GDM1 (cell line): ENCODE measurements at regions not wholly inside any gene's neighbourhood (a gene's known extent, or its start where the extent isn't known, plus 50 kb on each side); places are given as distances from the start of the nearest gene placed in this dataset.

Source experiments
- DNase-seq: peaks from one replicate; lab custom pipeline; 2025; lab: John Stamatoyannopoulos, UW

DNA sequence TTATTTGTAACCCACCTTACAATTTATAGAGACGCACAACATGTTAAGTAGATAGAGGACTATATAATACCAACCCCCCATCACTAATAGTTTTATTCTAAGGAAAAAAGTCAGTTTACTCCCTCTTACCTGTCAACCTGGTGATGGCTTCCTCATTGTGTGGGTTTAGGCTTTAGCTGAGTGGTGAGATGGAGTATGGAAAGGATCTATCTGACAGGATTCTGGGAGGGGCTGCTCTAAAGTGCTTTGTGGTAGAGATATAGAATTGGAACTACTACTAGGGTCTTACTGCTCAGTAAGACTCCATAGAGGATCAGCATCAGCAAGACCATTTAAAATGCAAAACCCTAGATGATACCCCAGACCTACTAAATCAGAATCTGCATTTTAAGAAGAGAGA is 82.1 kb upstream of the IFNE start:
- no peak for DNase-seq

- DNase-seq, result no peak
Observed at GRCh38 chr9:21565155-21565554, 83.0 kb upstream of the IFNE start.

DNA sequence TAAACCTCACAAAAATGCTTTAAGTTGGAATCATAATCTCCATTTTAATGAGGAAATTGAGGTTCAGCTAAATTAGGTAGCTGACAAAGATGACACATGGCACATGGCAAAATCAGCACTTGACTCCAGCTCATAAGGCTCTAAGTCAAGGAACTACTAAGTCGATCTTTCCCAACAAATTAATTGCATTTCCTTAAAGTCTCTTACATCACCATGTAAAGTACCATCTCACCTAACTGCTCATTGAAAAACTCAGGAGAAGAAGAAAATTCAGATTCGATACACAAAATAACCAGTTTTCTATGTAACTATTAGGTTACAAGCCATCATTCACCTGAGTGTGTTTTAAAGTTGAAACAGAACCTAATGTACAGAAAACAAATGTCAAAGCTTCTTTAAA is 85.8 kb upstream of the IFNE start:
- DNase-seq, result no peak

- DNase-seq, result no peak
Observed at GRCh38 chr9:21568484-21568883, 86.4 kb upstream of the IFNE start.

- no peak for DNase-seq
Observed at GRCh38 chr9:21569721-21570120, 87.6 kb upstream of the IFNE start.

- no peak for DNase-seq
Observed at GRCh38 chr9:21570643-21571275, 88.6 kb upstream of the IFNE start.

GRCh38 chr9:21574261-21574660 is 92.1 kb upstream of the IFNE start:
- DNase-seq, result no peak

DNA sequence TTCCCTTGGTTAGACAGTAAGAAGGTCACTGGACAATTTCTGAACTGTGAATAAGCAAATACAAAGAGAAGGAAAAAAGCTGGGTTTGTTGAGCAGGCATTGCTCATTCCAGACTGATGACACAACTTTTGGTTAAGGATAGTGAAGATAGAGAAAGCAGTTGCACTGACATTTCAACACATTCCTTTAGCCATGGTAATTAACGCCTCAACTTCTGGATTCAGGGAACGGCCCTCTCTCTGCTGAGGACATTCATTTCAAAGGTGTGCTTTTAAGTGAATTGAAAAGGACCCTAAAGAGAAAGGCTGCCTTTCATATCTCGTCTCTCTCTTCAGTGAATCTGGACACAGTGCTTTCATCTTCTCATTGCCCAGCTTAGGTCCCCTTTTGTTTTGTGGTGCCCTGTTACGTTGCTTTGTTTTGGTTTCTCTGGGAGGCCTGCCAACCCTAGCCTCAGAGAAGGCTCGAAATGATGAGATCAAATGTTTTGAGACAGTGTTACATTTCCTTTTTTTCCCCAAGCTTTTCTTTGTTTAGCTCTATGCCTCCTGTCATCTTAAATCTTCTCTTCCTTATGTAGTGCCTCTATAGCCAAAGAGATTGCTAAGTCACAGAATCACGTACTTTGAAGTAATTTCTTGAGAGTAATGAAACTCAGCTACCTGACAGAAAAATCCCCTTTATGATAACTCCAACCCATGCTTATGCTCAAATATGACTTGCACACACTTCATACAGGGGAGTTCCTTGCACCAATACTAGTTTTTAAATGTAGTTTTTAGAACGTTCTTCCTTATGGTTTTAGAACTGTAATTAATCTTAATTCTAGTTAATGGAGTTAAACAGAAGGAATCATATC is 94.4 kb upstream of the IFNE start:
- DNase-seq, result no peak

DNA sequence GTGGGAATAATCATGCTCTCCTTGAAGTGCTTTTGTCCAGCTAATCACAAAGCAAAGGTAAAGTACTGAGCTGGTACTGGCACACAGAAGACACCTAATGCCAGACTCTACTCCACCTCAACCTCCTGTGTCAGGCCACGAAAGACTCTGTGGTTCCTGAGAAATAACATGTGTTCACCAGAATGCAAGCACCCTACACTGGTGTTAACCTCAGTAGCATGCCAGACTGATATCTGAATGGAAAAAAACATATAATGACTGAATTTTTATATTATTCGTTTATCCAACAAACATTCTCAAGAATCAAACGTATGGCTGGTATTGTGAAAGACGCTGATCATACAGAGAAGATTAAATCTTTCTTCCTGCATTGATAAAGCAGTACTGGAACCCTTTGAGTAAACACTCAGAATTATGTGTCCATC is 97.1 kb upstream of the IFNE start:
- no peak for DNase-seq

DNA sequence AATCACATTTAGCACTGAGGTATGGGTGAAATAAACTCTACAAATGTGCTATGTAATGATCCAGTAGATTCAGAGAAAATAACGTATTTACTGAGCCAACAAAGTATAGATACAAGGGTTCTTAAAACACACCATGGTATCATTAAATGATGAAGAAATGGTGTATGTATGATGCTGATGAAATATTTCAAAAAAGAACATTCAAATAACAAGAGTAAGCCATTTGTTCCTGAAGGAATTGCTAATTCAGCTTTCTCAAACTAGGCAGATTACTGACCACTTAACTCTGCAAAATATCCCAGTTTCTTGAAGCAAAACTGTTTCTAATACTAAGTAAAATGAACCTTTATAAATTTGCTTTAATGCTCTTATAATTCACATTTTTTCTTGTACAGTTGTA is 97.6 kb upstream of the IFNE start:
- no peak for DNase-seq

- no peak for DNase-seq
Observed at GRCh38 chr9:21580636-21581378, 98.7 kb upstream of the IFNE start.

DNA sequence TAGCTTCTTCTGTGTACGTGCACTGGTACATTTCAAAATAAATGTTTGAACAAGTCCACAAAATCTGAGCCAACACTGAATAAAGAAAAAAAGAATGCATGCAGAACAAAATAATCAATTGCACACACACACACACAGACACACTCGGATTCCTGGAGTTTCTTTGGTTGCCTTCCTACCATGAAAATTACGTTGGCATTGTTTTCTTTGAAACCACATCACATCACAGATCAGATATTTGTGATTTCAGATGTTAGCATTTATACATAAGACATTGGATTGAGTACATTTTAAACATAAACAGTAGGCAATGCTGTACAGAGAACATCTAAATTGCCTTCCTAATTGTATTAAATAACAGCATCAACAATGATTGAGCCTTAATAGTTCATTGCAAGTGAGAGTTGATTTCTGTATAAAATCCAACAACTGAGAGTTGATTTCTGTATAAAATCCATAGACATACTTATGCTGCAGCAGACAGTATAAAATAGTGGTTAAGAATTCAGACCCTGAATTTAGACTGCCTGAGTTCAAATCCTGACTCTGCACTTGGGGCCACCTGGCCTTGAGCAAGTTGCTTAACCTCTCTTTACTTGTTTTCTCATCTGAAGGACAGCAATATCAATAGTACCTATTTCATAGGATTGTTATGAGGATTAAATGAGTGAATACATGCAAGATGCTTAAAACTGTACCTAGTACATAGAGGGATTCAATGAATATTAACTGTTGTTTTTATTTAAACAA is 101.7 kb upstream of the IFNE start:
- DNase-seq, result no peak

- DNase-seq, result no peak
Observed at GRCh38 chr9:21584890-21585289, 102.8 kb upstream of the IFNE start.

DNA sequence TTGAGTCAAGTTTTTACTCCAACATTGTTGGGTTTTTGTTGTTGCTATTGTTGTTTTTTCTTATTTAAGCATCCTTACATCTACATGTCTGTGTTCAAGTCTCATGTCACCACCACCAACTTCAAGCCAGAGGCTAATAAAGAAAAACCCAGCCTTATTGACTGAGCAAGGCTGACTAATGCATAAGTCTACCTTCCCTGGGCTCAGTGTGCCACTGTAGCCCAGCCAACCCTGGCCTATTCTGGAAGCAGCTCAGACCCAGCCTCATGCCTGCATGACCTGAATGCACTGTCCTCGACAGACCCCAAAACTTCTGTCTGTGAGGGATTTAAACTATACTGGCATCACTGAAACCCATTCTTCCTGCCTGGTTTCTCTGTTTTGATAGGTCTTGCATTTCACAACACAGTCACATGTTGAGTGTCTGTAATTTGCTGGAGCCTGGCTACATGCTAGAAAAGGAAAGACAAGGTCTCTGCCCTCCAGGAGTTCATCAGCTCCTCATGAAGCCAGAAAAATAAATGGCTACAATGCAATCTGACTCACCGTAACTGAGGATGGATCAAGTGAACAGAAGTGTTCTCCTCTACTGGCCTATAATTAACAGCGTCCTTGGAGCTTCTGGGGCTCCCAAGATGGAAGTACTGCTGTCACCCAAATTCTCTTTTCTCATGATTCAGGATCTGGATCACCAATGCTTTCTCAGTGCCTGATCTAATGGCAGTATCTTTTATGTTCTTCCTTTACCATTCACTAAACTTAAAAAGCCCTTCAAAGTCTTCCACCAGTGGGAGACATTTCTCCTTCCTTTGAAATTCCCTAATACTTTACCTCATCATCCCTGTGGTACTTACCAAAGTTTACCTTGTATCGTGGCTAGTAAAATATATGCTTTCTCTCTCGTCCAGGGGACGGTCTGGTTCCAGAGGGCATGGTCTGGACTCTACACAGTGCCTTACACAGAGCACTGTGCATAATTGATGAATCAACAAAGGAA is 103.9 kb upstream of the IFNE start:
- DNase-seq, result no peak

GRCh38 chr9:21589344-21590056 is 107.4 kb upstream of the IFNE start:
- no peak for DNase-seq

DNA sequence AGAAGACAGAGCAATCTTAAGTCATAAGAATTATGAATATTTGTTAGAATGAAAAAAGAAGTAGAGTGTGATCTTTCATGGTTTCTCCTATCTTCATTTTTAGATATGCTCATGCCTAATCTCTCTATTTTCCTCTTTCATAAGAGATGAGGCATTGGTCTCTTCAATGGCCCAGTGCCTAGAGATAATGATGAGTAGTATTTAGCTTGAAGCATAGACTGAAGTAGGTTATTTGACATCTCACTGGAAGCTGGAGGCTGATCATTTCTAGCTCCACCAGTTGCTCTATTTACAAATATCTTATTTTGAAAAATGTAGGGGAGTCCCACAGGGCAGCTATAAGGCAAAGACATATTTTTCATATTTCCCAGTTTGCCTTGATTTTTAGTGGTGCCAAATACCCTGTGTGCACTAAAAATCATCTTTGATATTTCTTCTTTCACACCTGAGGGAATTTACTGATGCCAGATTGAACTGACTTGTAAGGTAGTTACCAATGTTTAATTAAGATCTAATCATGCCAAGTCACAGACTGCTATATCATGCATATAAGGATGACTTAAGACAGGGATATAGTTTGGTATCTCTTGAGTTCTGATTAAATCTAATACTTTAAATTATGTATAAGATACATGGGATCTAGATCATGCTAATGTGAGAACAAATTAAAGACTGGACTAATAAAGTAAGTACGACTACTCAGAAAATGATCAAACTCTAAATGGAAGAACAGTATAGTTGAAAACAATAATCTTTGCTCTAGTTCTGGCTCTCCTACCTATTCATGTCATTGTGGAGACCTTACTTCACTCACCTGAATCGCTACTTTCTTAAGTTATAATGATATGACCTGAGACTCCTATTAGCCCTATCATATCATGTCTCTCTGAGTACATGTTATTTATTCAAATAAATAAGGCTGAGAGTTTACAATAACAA is 108.2 kb upstream of the IFNE start:
- no peak for DNase-seq

DNA sequence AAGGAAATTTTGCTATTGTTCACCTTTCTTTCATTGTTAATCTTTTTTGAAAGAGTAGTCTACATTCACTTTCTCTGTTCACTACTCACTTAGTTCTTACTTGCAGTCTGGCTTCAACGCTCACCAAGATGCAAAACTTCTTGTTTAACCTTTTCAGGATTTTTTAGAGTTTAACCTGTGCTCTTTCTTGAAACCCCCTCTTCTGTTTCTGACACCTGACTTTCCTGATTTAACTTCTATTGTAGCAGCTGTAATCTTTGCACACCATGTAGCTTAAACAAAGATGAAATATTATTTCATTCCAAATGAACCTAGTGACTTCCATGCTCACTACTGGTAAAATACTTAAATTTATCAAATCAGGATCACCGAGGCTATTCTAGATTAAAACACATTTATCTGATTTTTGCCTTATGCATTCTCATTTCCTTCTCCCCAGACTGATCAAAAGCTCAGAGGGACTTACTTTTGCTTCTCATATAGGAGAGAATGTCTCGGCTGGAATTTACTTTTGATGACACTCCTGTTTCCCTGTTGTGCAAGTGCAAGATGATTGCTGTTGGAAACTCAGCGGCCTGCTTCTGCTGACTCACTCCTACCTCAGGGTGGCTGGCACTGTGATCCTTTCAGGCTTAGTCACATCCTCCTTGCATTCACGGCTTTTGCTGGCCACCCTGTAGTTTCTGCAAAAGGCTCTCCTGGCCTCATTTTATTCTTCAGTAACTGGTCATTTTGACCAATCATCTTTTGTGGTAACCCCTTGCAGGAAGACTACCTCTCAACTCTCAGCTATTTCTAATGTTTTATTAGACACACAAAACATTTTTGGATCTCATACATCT is 109.3 kb upstream of the IFNE start:
- peak; percentile 21 for DNase-seq

DNA sequence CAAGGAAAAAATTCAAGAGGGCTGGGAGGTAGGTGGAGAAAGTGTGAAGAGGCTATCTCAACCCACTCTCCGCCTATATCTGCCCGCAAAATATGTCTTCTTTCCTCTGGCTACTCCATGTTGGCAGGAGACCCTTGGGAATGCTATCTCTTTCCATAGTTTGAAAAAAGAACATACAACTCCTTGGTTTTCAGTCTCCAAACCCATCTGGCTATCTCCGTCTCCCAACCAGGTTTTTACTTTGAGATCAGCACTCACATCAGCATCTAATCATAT is 109.9 kb upstream of the IFNE start:
- DNase-seq, result no peak

- no peak for DNase-seq
Observed at GRCh38 chr9:21597284-21597683, 115.2 kb upstream of the IFNE start.
